Epithelial cell of proximal tubule (primary cell): ENCODE measurements at regions not wholly inside any gene's neighbourhood (a gene's known extent, or its start where the extent isn't known, plus 50 kb on each side); places are given as distances from the start of the nearest gene placed in this dataset.
"Not testable (repeated sequence)": the region's sequence is repeated elsewhere in the genome, so short reads cannot be mapped to it uniquely, and the experiment has no call there.

Experiments used
- DNase-seq: peaks from one replicate; pipeline ENCODE4 v3.0.0-alpha.2; 2011; ENCODE audit warnings: low read depth
- H3K4me3 ChIP-seq: 2 replicates; pipeline ENCODE4 v1.5.1; 2011; ENCODE audit warnings: low read depth, mild to moderate bottlenecking, low read length
- CTCF ChIP-seq: conservative IDR thresholded peaks from 2 replicates; pipeline ENCODE4 v1.5.1; 2012; ENCODE audit warnings: low read depth, mild to moderate bottlenecking, low read length

GRCh38 chr9:31321686-31322085 lies 1062.8 kb upstream of the ACO1 start:
- no peak for DNase-seq
- no peak for TF ChIP-seq CTCF
- H3K4me3 ChIP-seq, result no peak overlapping the region

- DNase-seq, result no peak
- TF ChIP-seq CTCF, result no peak
- H3K4me3 ChIP-seq, result no peak overlapping the region
These were observed 1060.6 kb upstream of the ACO1 start for GRCh38 chr9:31323726-31324444.

- TF ChIP-seq CTCF, result no peak
- no peak overlapping the region for H3K4me3 ChIP-seq
- no peak for DNase-seq
These were observed 1058.7 kb upstream of the ACO1 start for GRCh38 chr9:31325778-31326177.

- not testable (repeated sequence) for H3K4me3 ChIP-seq, DNase-seq
These were observed 1057.6 kb upstream of the ACO1 start for GRCh38 chr9:31326883-31327282.

GRCh38 chr9:31334837-31335528 lies 1049.5 kb upstream of the ACO1 start:
- DNase-seq, result no peak
- H3K4me3 ChIP-seq, result no peak overlapping the region
- no peak for TF ChIP-seq CTCF

GRCh38 chr9:31335529-31336234 lies 1048.8 kb upstream of the ACO1 start:
- DNase-seq, result no peak
- no peak overlapping the region for H3K4me3 ChIP-seq
- TF ChIP-seq CTCF, result no peak

- no peak overlapping the region for H3K4me3 ChIP-seq
- TF ChIP-seq CTCF, result no peak
- DNase-seq, result no peak
These were observed 1048.1 kb upstream of the ACO1 start for GRCh38 chr9:31336386-31336785.
